ENCODE measurements at regions not wholly inside any gene's neighbourhood (a gene's known extent, or its start where the extent isn't known, plus 50 kb on each side); places are given as distances from the start of the nearest gene placed in this dataset.

DNA sequence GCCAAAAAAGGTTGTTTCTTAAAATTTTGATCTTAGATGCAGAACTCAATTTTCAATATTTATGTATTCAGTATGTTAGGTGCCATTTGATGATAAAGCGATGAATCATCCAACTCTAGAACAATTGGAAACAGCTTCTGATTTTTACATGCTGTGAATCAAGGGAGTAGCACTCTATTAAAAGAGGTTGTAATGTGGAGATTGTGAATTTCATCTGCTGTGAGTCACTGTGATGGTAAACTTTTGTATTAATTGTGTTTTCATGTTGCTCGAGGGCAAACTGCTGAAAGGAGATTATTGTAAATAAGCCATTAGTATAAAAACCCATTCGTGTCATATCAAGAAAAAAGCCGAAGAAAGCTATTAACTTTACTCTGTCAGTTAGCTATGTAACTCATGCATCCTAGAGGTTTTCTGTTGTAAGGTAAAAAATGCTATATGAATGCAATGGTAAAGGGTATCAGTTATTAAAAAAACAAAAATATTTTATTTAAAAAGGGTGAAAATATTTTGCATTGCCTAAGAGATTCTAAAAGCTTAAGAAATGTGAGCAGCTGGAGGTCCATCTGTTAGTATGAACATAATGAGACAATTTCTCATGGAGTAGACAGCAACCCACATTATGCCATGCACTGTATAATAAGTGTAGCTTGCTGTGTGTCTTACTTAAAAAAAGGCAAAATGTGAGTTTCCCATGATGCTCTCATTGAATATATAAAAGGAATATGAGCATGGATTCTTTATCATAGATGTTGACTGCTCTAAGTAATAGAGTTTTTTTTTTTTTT lies 511.0 kb upstream of the PCDH15 start:
- Histone ChIP-seq H3K36me3 (ENCODE audit: control insufficient read depth in 1 of 2, insufficient read depth in 2 of 2, low read length in 2 of 2) (no peaks in the 10 kb centered on the region), H3K27me3 (ENCODE audit: control insufficient read depth in 1 of 2, insufficient read depth in 2 of 2, low read length in 2 of 2) (no peaks in the 10 kb centered on the region)

DNA sequence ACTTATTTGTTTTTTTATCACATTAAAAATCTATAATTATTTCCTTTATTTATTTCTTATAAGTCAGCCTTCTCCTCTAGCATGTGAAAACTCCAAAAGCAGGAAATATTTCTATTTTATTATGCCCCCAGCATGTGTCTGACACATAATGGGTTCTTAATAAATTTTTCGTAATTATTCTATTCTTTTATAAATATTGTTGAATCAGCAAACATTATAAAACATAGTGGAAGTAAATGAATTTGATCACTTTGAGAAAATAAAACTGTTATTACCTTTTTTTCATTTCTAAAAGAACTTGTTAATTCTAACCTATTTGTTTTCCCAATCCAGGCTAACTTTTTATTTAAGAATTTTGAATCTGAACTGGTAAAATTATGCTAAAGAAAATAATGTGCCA lies 509.1 kb upstream of the PCDH15 start:
- H3K36me3 ChIP-seq (ENCODE audit: control insufficient read depth in 1 of 2, insufficient read depth in 2 of 2, low read length in 2 of 2), result no peaks in the 10 kb centered on the region
- H3K4me3 ChIP-seq (ENCODE audit: low read depth in 1 of 2, low read length in 2 of 2), result no peak overlapping the region
- H3K9me3 ChIP-seq (ENCODE audit: control insufficient read depth in 1 of 2, low read length in 2 of 2), result no peaks in the 10 kb centered on the region
- H3K27me3 ChIP-seq (ENCODE audit: control insufficient read depth in 1 of 2, insufficient read depth in 2 of 2, low read length in 2 of 2), result no peaks in the 10 kb centered on the region
- H3K4me1 ChIP-seq (ENCODE audit: control insufficient read depth in 1 of 2, insufficient read depth in 2 of 2, low read length in 2 of 2), result no peaks in the 10 kb centered on the region
- H3K27ac ChIP-seq (ENCODE audit: low read depth, low read length), result no peak overlapping the region
- H3K9ac ChIP-seq (ENCODE audit: low read depth in 1 of 2, low read length in 2 of 2), result no peak overlapping the region

More for the DNA sequence above, 511.0 kb upstream of the PCDH15 start:
- no peaks in the 10 kb centered on the region for H3K4me1 ChIP-seq (ENCODE audit: control insufficient read depth in 1 of 2, insufficient read depth in 2 of 2, low read length in 2 of 2)
- H3K27ac ChIP-seq (ENCODE audit: low read depth, low read length), result no peak overlapping the region
- no peak overlapping the region for H3K4me3 ChIP-seq (ENCODE audit: low read depth in 1 of 2, low read length in 2 of 2)
- no peaks in the 10 kb centered on the region for H3K9me3 ChIP-seq (ENCODE audit: control insufficient read depth in 1 of 2, low read length in 2 of 2)
- H3K9ac ChIP-seq (ENCODE audit: low read depth in 1 of 2, low read length in 2 of 2), result no peak overlapping the region

DNA sequence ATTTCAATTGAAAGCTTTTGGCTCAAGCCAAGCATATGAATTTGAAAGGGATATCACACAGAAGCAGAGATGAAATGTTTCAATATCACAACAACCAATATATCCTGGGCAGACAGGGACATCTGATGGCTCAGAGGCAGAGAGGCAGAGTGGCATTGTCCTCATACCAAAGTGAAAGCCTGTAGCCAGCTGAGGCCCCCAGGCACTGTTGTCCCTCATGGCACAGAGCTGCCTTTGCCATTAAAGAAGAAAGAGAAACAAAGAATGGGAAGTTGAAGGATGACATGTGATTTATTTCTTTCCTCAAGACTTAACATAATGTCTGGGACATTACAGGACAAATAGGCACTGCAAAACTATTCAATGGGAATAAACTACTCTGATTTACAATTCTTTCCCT lies 504.3 kb upstream of the PCDH15 start:
- H3K4me3 ChIP-seq (ENCODE audit: low read depth in 1 of 2, low read length in 2 of 2), result no peak overlapping the region
- H3K27me3 ChIP-seq (ENCODE audit: control insufficient read depth in 1 of 2, insufficient read depth in 2 of 2, low read length in 2 of 2), result no peaks in the 10 kb centered on the region
- no peaks in the 10 kb centered on the region for H3K36me3 ChIP-seq (ENCODE audit: control insufficient read depth in 1 of 2, insufficient read depth in 2 of 2, low read length in 2 of 2)
- no peak overlapping the region for H3K9ac ChIP-seq (ENCODE audit: low read depth in 1 of 2, low read length in 2 of 2)
- H3K27ac ChIP-seq (ENCODE audit: low read depth, low read length), result no peak overlapping the region
- H3K4me1 ChIP-seq (ENCODE audit: control insufficient read depth in 1 of 2, insufficient read depth in 2 of 2, low read length in 2 of 2), result no peaks in the 10 kb centered on the region
- H3K9me3 ChIP-seq (ENCODE audit: control insufficient read depth in 1 of 2, low read length in 2 of 2), result no peaks in the 10 kb centered on the region

GRCh38 chr10:55287346-55287745 lies 486.3 kb upstream of the PCDH15 start:
- no peaks in the 10 kb centered on the region for H3K4me1 ChIP-seq (ENCODE audit: control insufficient read depth in 1 of 2, insufficient read depth in 2 of 2, low read length in 2 of 2)
- no peaks in the 10 kb centered on the region for H3K27me3 ChIP-seq (ENCODE audit: control insufficient read depth in 1 of 2, insufficient read depth in 2 of 2, low read length in 2 of 2)
- H3K9me3 ChIP-seq (ENCODE audit: control insufficient read depth in 1 of 2, low read length in 2 of 2), result peaks cover 0 to 5% of the 10 kb centered on the region in 2 donors
- H3K27ac ChIP-seq (ENCODE audit: low read depth, low read length), result no peak overlapping the region
- no peak overlapping the region for H3K9ac ChIP-seq (ENCODE audit: low read depth in 1 of 2, low read length in 2 of 2)
- no peaks in the 10 kb centered on the region for H3K36me3 ChIP-seq (ENCODE audit: control insufficient read depth in 1 of 2, insufficient read depth in 2 of 2, low read length in 2 of 2)
- H3K4me3 ChIP-seq (ENCODE audit: low read depth in 1 of 2, low read length in 2 of 2), result no peak overlapping the region

DNA sequence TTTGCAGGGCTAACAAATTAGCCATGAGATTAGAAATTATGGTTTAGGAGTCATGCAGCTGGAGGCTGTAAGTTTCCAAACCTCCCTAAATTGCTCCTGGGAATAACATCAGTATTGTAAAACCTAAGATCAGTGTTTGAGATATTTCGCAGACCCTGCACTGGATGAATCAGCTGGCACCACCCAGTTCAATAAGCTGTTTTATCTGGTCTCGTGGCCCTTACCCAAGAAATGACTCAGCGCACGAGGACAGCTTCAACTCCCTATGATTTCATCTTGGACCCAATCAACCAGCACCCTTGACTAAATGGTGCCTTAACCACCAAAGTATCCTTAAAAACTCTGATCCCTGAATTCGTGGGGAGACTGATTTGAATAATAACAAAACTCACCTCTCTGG lies 482.0 kb upstream of the PCDH15 start:
- Histone ChIP-seq H3K4me3 (ENCODE audit: low read depth in 1 of 2, low read length in 2 of 2) (no peak overlapping the region), H3K9me3 (ENCODE audit: control insufficient read depth in 1 of 2, low read length in 2 of 2) (peaks cover 0 to 5% of the 10 kb centered on the region in 2 donors), H3K4me1 (ENCODE audit: control insufficient read depth in 1 of 2, insufficient read depth in 2 of 2, low read length in 2 of 2) (no peaks in the 10 kb centered on the region), H3K36me3 (ENCODE audit: control insufficient read depth in 1 of 2, insufficient read depth in 2 of 2, low read length in 2 of 2) (no peaks in the 10 kb centered on the region), H3K9ac (ENCODE audit: low read depth in 1 of 2, low read length in 2 of 2) (no peak overlapping the region), H3K27ac (ENCODE audit: low read depth, low read length) (no peak overlapping the region), H3K27me3 (ENCODE audit: control insufficient read depth in 1 of 2, insufficient read depth in 2 of 2, low read length in 2 of 2) (no peaks in the 10 kb centered on the region)

- Histone ChIP-seq H3K9ac (ENCODE audit: low read depth in 1 of 2, low read length in 2 of 2) (no peak overlapping the region), H3K4me3 (ENCODE audit: low read depth in 1 of 2, low read length in 2 of 2) (no peak overlapping the region), H3K27me3 (ENCODE audit: control insufficient read depth in 1 of 2, insufficient read depth in 2 of 2, low read length in 2 of 2) (no peaks in the 10 kb centered on the region), H3K27ac (ENCODE audit: low read depth, low read length) (no peak overlapping the region), H3K9me3 (ENCODE audit: control insufficient read depth in 1 of 2, low read length in 2 of 2) (peaks cover 0 to 5% of the 10 kb centered on the region in 2 donors), H3K4me1 (ENCODE audit: control insufficient read depth in 1 of 2, insufficient read depth in 2 of 2, low read length in 2 of 2) (no peaks in the 10 kb centered on the region), H3K36me3 (ENCODE audit: control insufficient read depth in 1 of 2, insufficient read depth in 2 of 2, low read length in 2 of 2) (no peaks in the 10 kb centered on the region)
Observed at GRCh38 chr10:55280696-55281095, 479.7 kb upstream of the PCDH15 start.

- Histone ChIP-seq H3K9me3 (ENCODE audit: control insufficient read depth in 1 of 2, low read length in 2 of 2) (no peaks in the 10 kb centered on the region), H3K27me3 (ENCODE audit: control insufficient read depth in 1 of 2, insufficient read depth in 2 of 2, low read length in 2 of 2) (no peaks in the 10 kb centered on the region), H3K4me3 (ENCODE audit: low read depth in 1 of 2, low read length in 2 of 2) (no peak overlapping the region), H3K36me3 (ENCODE audit: control insufficient read depth in 1 of 2, insufficient read depth in 2 of 2, low read length in 2 of 2) (no peaks in the 10 kb centered on the region), H3K9ac (ENCODE audit: low read depth in 1 of 2, low read length in 2 of 2) (no peak overlapping the region), H3K4me1 (ENCODE audit: control insufficient read depth in 1 of 2, insufficient read depth in 2 of 2, low read length in 2 of 2) (no peaks in the 10 kb centered on the region), H3K27ac (ENCODE audit: low read depth, low read length) (no peak overlapping the region)
Observed at GRCh38 chr10:55277549-55277948, 476.5 kb upstream of the PCDH15 start.

- Histone ChIP-seq H3K4me3 (ENCODE audit: low read depth in 1 of 2, low read length in 2 of 2) (no peak overlapping the region), H3K9ac (ENCODE audit: low read depth in 1 of 2, low read length in 2 of 2) (no peak overlapping the region), H3K4me1 (ENCODE audit: control insufficient read depth in 1 of 2, insufficient read depth in 2 of 2, low read length in 2 of 2) (no peaks in the 10 kb centered on the region), H3K27ac (ENCODE audit: low read depth, low read length) (no peak overlapping the region), H3K36me3 (ENCODE audit: control insufficient read depth in 1 of 2, insufficient read depth in 2 of 2, low read length in 2 of 2) (no peaks in the 10 kb centered on the region), H3K27me3 (ENCODE audit: control insufficient read depth in 1 of 2, insufficient read depth in 2 of 2, low read length in 2 of 2) (no peaks in the 10 kb centered on the region), H3K9me3 (ENCODE audit: control insufficient read depth in 1 of 2, low read length in 2 of 2) (no peaks in the 10 kb centered on the region)
Observed at GRCh38 chr10:55274367-55274766, 473.3 kb upstream of the PCDH15 start.

DNA sequence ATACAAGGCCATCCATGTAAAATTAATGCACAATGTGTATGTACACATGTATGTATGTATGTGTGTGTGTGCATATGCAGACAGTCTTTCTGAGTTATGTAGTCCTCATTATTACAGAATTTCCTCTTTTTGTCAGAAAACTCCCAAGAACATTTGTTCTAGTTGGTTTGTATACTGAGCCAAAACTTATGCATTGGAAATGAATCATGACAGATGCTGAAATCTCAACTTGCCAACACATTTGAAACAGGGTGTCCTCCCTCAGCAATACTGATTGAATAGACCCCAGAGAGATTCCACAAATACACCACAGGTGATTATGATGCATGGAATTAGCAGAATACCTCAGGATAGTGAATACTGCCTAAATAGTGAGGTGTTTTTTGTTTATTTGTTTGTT lies 472.9 kb upstream of the PCDH15 start:
- no peaks in the 10 kb centered on the region for H3K36me3 ChIP-seq (ENCODE audit: control insufficient read depth in 1 of 2, insufficient read depth in 2 of 2, low read length in 2 of 2)
- H3K4me3 ChIP-seq (ENCODE audit: low read depth in 1 of 2, low read length in 2 of 2), result no peak overlapping the region
- no peak overlapping the region for H3K9ac ChIP-seq (ENCODE audit: low read depth in 1 of 2, low read length in 2 of 2)
- H3K27ac ChIP-seq (ENCODE audit: low read depth, low read length), result no peak overlapping the region
- no peaks in the 10 kb centered on the region for H3K9me3 ChIP-seq (ENCODE audit: control insufficient read depth in 1 of 2, low read length in 2 of 2)
- no peaks in the 10 kb centered on the region for H3K4me1 ChIP-seq (ENCODE audit: control insufficient read depth in 1 of 2, insufficient read depth in 2 of 2, low read length in 2 of 2)
- no peaks in the 10 kb centered on the region for H3K27me3 ChIP-seq (ENCODE audit: control insufficient read depth in 1 of 2, insufficient read depth in 2 of 2, low read length in 2 of 2)

DNA sequence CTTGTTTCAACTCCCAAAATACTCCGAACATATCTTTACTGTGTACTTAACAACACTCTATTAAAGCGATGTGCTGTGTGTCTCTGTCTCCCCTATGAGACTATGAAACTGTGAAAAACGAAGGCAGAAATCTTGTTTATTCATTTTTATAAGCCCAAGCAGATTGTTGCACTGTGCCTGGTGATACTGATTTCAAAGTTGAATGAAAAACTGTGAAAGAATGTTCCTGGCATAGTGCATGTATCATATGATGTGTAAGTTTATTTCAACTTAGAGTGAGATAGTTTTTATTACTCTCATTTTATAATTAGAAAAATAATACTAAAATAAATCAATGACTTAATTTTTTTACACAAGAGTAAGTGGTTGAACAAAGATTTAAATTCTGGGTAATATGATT lies 471.9 kb upstream of the PCDH15 start:
- H3K36me3 ChIP-seq (ENCODE audit: control insufficient read depth in 1 of 2, insufficient read depth in 2 of 2, low read length in 2 of 2), result no peaks in the 10 kb centered on the region
- H3K9me3 ChIP-seq (ENCODE audit: control insufficient read depth in 1 of 2, low read length in 2 of 2), result no peaks in the 10 kb centered on the region
- no peak overlapping the region for H3K9ac ChIP-seq (ENCODE audit: low read depth in 1 of 2, low read length in 2 of 2)
- H3K27me3 ChIP-seq (ENCODE audit: control insufficient read depth in 1 of 2, insufficient read depth in 2 of 2, low read length in 2 of 2), result no peaks in the 10 kb centered on the region
- no peak overlapping the region for H3K4me3 ChIP-seq (ENCODE audit: low read depth in 1 of 2, low read length in 2 of 2)
- H3K4me1 ChIP-seq (ENCODE audit: control insufficient read depth in 1 of 2, insufficient read depth in 2 of 2, low read length in 2 of 2), result no peaks in the 10 kb centered on the region
- H3K27ac ChIP-seq (ENCODE audit: low read depth, low read length), result no peak overlapping the region
